NCI-H345 treated with DMSO at 0.1 percent for 48 hours (cell line): ENCODE measurements at regions not wholly inside any gene's neighbourhood (a gene's known extent, or its start where the extent isn't known, plus 50 kb on each side); places are given as distances from the start of the nearest gene placed in this dataset.
"Not testable (repeated sequence)": the region's sequence is repeated elsewhere in the genome, so short reads cannot be mapped to it uniquely, and the experiment has no call there.

Source experiments
- DNase-seq: peaks from one replicate; lab custom pipeline; 2025; ENCODE audit not compliant: unreplicated experiment; lab: John Stamatoyannopoulos, UW

DNA sequence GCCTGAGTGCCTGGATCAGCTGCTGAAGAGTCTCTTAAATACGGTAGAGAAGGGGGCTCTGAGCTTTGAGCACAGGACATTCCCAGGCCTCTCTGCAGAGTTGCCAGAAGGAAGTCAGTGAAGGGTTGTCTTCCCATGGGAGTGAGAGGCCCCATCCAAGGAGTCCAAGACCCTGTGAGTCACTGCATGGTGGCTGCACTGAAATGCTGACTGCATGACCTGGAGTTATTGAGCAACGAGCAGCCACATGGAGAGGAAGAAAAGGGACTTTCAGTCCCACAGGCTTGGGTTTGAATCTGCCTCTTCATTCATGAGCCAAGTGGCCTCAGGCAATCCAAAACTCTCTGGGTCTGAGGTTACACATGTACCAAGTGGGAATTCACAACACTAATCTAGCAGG, 69.6 kb upstream of the RASGRF1 start:
- no peak for DNase-seq

DNA sequence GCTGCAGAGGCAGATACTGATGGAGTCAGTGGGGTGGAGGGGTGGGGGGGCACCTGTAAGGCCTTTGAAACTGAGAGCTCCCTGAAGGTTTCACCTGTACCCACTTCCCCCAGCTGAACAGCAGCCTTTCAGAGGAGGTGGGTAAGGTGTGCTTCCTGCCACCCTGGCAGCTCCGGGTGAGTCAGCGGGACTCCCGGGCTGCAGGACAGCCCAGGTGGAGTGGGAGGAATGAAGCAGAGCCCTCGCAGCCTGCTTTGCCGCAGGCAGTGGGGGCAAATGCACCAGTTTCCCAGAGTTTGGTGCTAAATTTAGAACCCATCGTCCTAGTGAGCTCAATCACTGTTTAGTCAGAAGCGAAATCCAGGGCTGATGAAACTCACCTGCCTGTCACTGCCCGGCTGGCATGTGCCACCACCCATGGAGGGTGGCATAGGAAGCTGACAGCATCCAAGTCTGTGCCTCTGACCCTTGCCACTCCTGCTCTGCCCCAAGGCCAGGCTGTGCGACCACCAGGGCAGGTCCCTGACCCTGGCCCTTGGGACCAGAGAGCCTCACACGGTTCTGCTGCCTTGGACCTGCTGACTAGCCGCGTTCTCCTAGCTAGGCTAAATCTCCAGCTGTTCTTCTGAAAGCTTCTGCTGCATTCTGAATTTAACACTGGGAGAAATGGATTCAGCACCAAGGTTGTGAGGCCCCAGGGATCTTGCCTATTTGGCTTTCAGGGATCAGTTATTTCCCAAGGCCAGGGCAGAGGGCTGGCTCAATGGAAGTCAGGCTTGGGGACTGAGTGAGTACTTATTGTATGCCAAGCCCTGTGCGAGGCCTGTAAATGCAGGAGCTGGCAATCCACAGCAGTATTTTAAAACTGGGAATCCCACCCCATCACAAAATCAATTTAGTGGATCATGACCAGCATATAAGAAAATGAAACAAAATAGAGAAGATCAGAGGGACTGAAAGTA, 67.3 kb upstream of the RASGRF1 start:
- no peak for DNase-seq

DNA sequence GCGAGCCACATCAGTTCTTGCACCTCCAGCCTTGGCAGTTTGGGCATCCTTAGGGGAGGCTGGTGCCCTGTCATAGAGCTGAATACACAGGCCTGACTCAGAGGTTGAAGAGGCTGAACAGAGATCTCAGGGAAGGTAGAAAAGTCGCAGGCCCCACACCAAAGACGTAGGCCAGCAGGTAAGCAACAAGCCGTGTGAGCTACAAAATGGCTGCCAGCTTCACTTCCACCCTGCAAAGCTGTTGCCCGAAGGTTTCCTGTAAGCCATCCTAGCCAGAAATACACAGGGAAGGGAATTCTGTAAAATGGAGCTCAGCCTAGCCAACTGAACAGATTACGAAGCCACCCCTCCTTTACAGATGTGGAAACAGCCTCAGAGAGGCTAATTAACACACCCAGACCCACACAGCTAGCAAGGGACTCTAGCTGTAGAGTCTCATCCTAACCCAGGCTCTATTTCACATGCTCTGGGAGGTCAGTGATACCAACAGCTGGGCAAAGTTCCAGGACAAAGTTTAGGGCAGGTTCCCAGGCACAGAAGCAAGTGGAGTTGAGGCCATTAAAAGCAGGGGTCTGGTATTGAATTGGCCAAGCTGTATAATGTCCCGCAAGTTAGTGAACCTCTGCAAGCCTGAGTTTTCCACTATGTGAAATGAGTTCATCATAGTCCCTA, 66.3 kb upstream of the RASGRF1 start:
- DNase-seq: no peak

DNA sequence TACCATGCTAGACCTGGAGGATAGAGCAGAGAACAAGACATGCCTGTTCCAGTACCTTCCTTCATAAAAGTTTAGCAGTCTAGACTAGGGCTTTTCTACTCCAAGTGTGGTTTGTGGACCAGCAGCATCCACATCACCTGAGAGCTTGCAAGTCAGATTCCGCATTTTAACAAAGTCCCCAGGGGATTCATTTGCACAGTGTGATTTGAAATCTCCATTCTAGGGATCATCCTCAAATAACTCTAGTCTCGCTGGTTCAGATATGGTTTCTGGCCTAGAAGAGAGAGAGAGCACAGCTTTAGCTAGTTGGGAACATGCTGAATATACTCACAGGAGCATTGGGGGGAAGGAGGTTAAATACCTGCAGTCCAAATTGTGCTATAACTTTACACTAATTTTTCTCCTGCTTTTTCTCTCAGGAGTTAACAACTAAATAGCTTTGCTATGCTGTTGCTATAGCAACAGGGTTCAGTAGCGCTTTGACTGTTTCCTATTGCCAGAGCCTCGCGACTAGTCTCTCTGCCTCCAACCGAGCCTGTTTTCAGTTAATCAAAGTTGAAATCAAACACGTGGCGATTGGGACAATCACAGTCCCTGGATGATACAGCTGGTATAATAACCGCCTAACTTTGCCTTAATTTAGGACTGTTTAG, 64.0 kb upstream of the RASGRF1 start:
- DNase-seq: no peak

DNA sequence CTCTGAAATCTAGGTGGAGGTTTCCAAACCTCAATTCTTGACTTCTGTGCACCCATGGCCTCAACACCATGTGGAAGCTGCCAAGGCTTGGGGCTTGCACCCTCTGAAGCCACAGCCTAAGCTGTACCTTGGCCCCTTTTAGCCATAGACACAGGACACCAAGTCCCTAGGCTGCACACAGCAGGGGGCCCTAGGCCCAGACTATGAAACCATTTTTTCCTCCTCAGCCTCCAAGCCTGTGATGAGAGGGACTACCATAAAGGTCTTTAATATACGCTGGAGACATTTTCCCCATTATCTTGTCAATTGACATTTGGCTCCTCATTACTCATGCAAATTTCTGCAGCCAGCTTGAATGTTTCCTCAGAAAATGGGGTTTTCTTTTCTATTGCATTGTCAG, 53.7 kb upstream of the RASGRF1 start:
- DNase-seq: not testable (repeated sequence)

DNA sequence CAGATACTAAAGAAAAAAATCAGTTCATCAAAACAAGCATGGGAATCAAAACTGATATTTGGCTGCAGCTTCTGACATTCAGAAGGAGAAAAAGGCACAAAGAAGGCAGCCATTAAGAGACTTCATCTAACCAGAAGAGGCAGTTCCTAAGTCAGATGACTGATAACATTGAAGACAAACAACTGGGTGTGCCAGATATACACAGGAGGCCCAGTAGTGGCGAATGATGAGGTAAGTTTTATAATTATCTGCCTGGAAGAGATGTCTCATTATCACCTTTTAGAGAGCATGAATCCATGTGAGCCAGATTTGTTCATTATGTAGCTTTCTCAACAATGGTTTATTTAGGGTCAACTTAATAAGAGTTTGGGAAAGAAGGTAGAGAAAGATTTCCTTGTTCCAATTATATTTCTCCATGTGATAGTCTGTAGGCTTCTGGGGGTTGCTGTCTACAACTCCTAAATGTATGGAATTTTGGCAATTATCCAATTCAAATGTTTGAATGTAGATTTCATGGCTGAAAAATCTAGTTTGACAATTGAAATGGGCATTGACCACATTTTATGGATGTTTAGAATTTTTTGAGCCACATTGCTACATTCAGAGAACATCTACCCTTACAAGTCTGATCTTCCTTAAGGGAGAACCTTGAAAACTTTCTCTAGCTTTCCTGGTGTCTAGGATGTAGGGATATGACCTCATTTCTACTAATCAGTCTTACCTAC, 50.4 kb upstream of the RASGRF1 start:
- DNase-seq: no peak
